Endothelial cell of umbilical vein (primary cell): ENCODE measurements at regions not wholly inside any gene's neighbourhood (a gene's known extent, or its start where the extent isn't known, plus 50 kb on each side); places are given as distances from the start of the nearest gene placed in this dataset.

ENCODE experiments used
- BruUV-seq: library from RNA; stranded (reverse); fragments of 400-500 nt; replicated peaks from 2 replicates; lab custom pipeline; 2021; lab: Mats Ljungman, UMichigan
- CTCF ChIA-PET: fragments of 300-600, 350-600 bp; sonication (Branson Sonifier 250); formaldehyde crosslinking; loops from one replicate; lab custom pipeline; 2021; ENCODE audit warnings: antibody characterized with exemption, inconsistent platforms; lab: Charles Lee
- POLR2A ChIA-PET: fragments of 300-600, 350-600 bp; sonication (Branson Sonifier 250); formaldehyde crosslinking; loops from one replicate; lab custom pipeline; 2021; ENCODE audit warnings: antibody characterized with exemption, inconsistent platforms; lab: Charles Lee
- DNase-seq: peaks from one replicate; pipeline ENCODE4 v3.0.0-alpha.2; 2011; ENCODE audit warnings: low read depth, low spot score
- FAIRE-seq: peaks from 2 replicates; lab custom pipeline; 2011; peaks lifted over from hg19 to GRCh38; lab: Jason Lieb, UNC
- H2AFZ ChIP-seq: 2 replicates; pipeline ENCODE4 v1.6.0; 2012; ENCODE audit warnings: low read depth, low read length, control low read depth, inconsistent platforms
- H3K27ac ChIP-seq: 2 replicates; pipeline ENCODE4 v1.5.1; 2011; ENCODE audit warnings: low read depth, mild to moderate bottlenecking, control low read depth, low read length, moderate library complexity; ENCODE audit not compliant: insufficient read depth
- H3K27me3 ChIP-seq, 2 experiments: 2 replicates each; pipeline versions ENCODE4 v1.6.0 to v1.6.1; 2011; ENCODE audit warnings: low read length in 2 of 2, mixed read lengths in 1 of 2; ENCODE audit not compliant: control insufficient read depth in 2 of 2, insufficient read depth in 2 of 2
- H3K36me3 ChIP-seq, 2 experiments: 2 replicates in 1 of 2; 3 replicates in 1 of 2; pipeline ENCODE4 v1.5.1; 2011; ENCODE audit warnings: low read length in 2 of 2, mild to moderate bottlenecking in 1 of 2, moderate library complexity in 1 of 2; ENCODE audit not compliant: control insufficient read depth in 2 of 2, insufficient read depth in 2 of 2; ENCODE audit errors: extremely low read depth in 1 of 2
- H3K4me1 ChIP-seq: 3 replicates; pipeline ENCODE4 v1.5.1; 2011; ENCODE audit warnings: mild to moderate bottlenecking, low read length; ENCODE audit not compliant: control insufficient read depth, insufficient read depth; ENCODE audit errors: extremely low read depth
- H3K4me2 ChIP-seq: 2 replicates; pipeline ENCODE4 v1.6.1; 2011; ENCODE audit warnings: low read length, control low read depth, mixed read lengths; ENCODE audit not compliant: insufficient read depth
- H3K4me3 ChIP-seq, 3 experiments: fragments of 200-600 bp in 1 of 3; sonication (generic), shearing (Covaris generic) in 1 of 3; replicated peaks in 1 of 3; 2 replicates each; pipeline ENCODE4 v1.5.1; 2011 to 2016; ENCODE audit warnings: control low read depth in 3 of 3, low read length in 3 of 3, mild to moderate bottlenecking in 2 of 3, inconsistent platforms in 1 of 3, low read depth in 1 of 3, moderate library complexity in 1 of 3; ENCODE audit not compliant: insufficient read depth in 1 of 3
- H3K79me2 ChIP-seq: 2 replicates; pipeline ENCODE4 v1.6.0; 2012; ENCODE audit warnings: low read length, inconsistent platforms; ENCODE audit not compliant: control insufficient read depth, insufficient read depth
- H3K9ac ChIP-seq: replicated peaks from 2 replicates; pipeline ENCODE3; 2011; ENCODE audit warnings: low read length, control low read depth; ENCODE audit not compliant: insufficient read depth; ENCODE audit errors: extremely low read depth
- H3K9me1 ChIP-seq: replicated peaks from 3 replicates; pipeline ENCODE4 v1.6.0; 2011; ENCODE audit warnings: mild to moderate bottlenecking, low read length; ENCODE audit not compliant: control insufficient read depth, insufficient read depth; ENCODE audit errors: extremely low read depth
- H3K9me3 ChIP-seq: replicated peaks from 2 replicates; pipeline ENCODE4 v1.5.1; 2012; ENCODE audit warnings: low read length, inconsistent platforms; ENCODE audit not compliant: control insufficient read depth, insufficient read depth
- H4K20me1 ChIP-seq: replicated peaks from 2 replicates; pipeline ENCODE3; 2011; ENCODE audit warnings: mild to moderate bottlenecking, low read length; ENCODE audit not compliant: control insufficient read depth, insufficient read depth; ENCODE audit errors: extremely low read depth
- CTCF ChIP-seq, 2 donors: IDR thresholded peaks; 1 replicate in 1 of 2; 2 replicates in 1 of 2; pipeline ENCODE4 v1.5.1; 2011; ENCODE audit warnings: low read length in 2 of 2, mild to moderate bottlenecking in 2 of 2, moderate library complexity in 2 of 2, control low read depth in 1 of 2, inconsistent platforms in 1 of 2, low read depth in 1 of 2; ENCODE audit not compliant: insufficient read depth in 1 of 2; ENCODE audit errors: extremely low read depth in 1 of 2
- EZH2 ChIP-seq: IDR thresholded peaks from 2 replicates; pipeline ENCODE4 v1.6.1; 2012; ENCODE audit warnings: borderline replicate concordance, low read depth, mild to moderate bottlenecking, moderate library complexity, low read length, inconsistent platforms; ENCODE audit not compliant: severe bottlenecking
- GATA2 ChIP-seq: IDR thresholded peaks from 2 replicates; pipeline ENCODE4 v1.7.0; 2011; ENCODE audit warnings: low read depth, mild to moderate bottlenecking, moderate library complexity, mixed read lengths, low read length; ENCODE audit not compliant: insufficient read length, insufficient read depth
- JUN ChIP-seq: IDR thresholded peaks from 2 replicates; pipeline ENCODE4 v1.6.1; 2011; ENCODE audit warnings: borderline replicate concordance, low read depth; ENCODE audit not compliant: insufficient read length, insufficient read depth
- MYC ChIP-seq: IDR thresholded peaks from one replicate; pipeline ENCODE4 v1.6.1; 2011; ENCODE audit warnings: mild to moderate bottlenecking, low read depth, low read length
- POLR2A ChIP-seq: IDR thresholded peaks from 2 replicates; pipeline ENCODE4 v1.6.1; 2012; ENCODE audit warnings: low read depth, mild to moderate bottlenecking, control low read depth, low read length
- POLR2AphosphoS5 ChIP-seq: IDR thresholded peaks from 2 replicates; pipeline ENCODE4 v1.6.1; 2012; ENCODE audit warnings: low read depth, mild to moderate bottlenecking, control low read depth, low read length, moderate library complexity; ENCODE audit not compliant: insufficient read depth
- dilution Hi-C: fragments of 300-500 bp; cut with MboI; formaldehyde crosslinking; loops from one replicate; pipeline ENCODE4 v1.15.0; 2019; ENCODE audit warnings: low sequenced_read_pairs; ENCODE audit not compliant: extremely low pct_ligation_motif_present
- intact Hi-C: fragments of 100-400 bp; cut with micrococcal nuclease; formaldehyde crosslinking; loops from one replicate; pipeline ENCODE4 v1.10.0; 2022

GRCh38 chr4:184568770-184569169 lies 80.5 kb downstream of the CASP3 start:
- no peaks in the 10 kb centered on the region for H4K20me1 ChIP-seq
- FAIRE-seq (peak; percentile 89), DNase-seq (peak; percentile 84)
- H3K36me3 ChIP-seq = no peaks in the 10 kb centered on the region
- CTCF ChIA-PET = interaction anchor here (0.7 to 3.0 kb wide), 3 partner anchors 14 to 305 kb away, joined by 3 to 10 read pairs (median 3); no protein-coding TSS in a partner anchor
- peak overlapping the region; percentile 42 for H2AFZ ChIP-seq
- TF ChIP-seq POLR2AphosphoS5 (no peak), EZH2 (no peak), JUN (peak; percentile 5), GATA2 (peak; percentile 91)
- no TSS peak for BruUV-seq
- peak overlapping the region; percentile 11 for H3K9ac ChIP-seq
- no peaks in the 10 kb centered on the region for H3K79me2 ChIP-seq
- peak overlapping the region in 1 of 3 experiments; percentile 32 for H3K4me3 ChIP-seq
- peak overlapping the region; percentile 51 for H3K27ac ChIP-seq
- dilution Hi-C loops (no loop called here), intact Hi-C loops (loop anchor here (1.0 kb wide), 1 partner anchor 258 kb away; no protein-coding TSS in a partner anchor)
- peaks cover 28% of the 10 kb centered on the region for H3K4me1 ChIP-seq
- no peaks in the 10 kb centered on the region for H3K27me3 ChIP-seq
- peak overlapping the region; percentile 66 for H3K4me2 ChIP-seq
- POLR2A ChIA-PET = no interaction called here
- no peaks in the 10 kb centered on the region for H3K9me3 ChIP-seq
- no peaks in the 10 kb centered on the region for H3K9me1 ChIP-seq

- no peak overlapping the region for H3K4me2 ChIP-seq
- H3K4me3 ChIP-seq = no peak overlapping the region
- no peak overlapping the region for H3K27ac ChIP-seq
- H3K36me3 ChIP-seq = no peaks in the 10 kb centered on the region
- POLR2A ChIA-PET = no interaction called here
- FAIRE-seq = no peak
- no peaks in the 10 kb centered on the region for H3K9me3 ChIP-seq
- dilution Hi-C loops (no loop called here), intact Hi-C loops (no loop called here)
- peaks cover 4% of the 10 kb centered on the region for H3K4me1 ChIP-seq
- CTCF ChIA-PET = interaction anchor here (0.9 to 1.2 kb wide), 3 partner anchors 9 to 300 kb away, joined by 3 read pairs; no protein-coding TSS in a partner anchor
- no peaks in the 10 kb centered on the region for H3K79me2 ChIP-seq
- no peaks in the 10 kb centered on the region for H4K20me1 ChIP-seq
- BruUV-seq = no TSS peak
- H3K9me1 ChIP-seq = no peaks in the 10 kb centered on the region
- no peak for DNase-seq
- H3K9ac ChIP-seq = no peak overlapping the region
- H2AFZ ChIP-seq = no peak overlapping the region
- TF ChIP-seq MYC (no peak), CTCF (IDR thresholded peaks at IDR 0.05; ENCODE audit: extremely low read depth in 1 of 2, insufficient read depth in 1 of 2, low read depth in 1 of 2, low read length in 2 of 2) (no peak), POLR2A (no peak)
- H3K27me3 ChIP-seq = no peaks in the 10 kb centered on the region
Measured at GRCh38 chr4:184563621-184564020, 85.6 kb downstream of the CASP3 start.
